Stimulated activated CD4-positive, alpha-beta T cell treated with anti-CD3 and anti-CD28 coated beads, Interleukin-4, amount 100 ng/mL, for 48 hours (primary cell): ENCODE measurements at regions not wholly inside any gene's neighbourhood (a gene's known extent, or its start where the extent isn't known, plus 50 kb on each side); places are given as distances from the start of the nearest gene placed in this dataset.

Source experiments
- DNase-seq, 2 donors: peaks; one replicate each; pipeline ENCODE4 v3.0.0-alpha.2; 2020; ENCODE audit warnings: low read depth in 2 of 2

DNA sequence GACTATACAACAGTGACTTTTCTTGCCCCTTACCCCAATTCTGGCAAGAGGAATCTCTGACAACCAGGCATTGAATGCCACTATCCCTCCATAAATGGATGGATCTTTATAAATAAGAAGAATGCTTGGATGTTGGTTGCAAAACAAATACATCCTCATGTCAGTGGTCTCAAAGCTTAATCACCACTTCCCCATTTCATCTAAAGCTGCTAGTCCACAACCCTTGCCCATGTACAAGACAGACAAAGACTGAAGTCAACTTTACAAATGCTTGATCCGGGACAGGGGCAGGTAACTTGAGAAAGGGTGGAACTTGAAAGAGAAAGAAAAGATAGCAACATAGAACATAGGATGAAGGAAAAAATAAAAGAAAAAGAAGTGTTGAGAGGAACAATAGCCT is 540.5 kb upstream of the NOX3 start:
- no peak for DNase-seq

DNA sequence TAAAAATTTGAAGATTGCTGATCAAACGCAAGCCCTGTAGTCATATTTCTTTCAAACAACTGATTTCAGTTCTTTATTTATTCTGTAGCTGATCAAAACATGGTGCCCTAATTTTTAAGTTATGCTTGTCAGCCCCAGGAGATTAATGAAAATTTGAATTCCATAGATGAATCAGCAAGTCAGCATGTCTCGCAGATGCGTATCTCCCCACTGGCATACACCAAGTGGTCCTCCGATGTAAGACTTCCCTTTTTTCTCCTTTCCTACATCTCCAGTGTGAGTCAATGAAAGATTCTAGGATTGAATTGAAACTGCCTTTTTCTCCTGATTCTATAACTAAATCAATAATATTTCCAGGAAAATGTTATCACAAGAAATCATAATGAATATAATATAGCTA is 539.6 kb upstream of the NOX3 start:
- no peak for DNase-seq

DNA sequence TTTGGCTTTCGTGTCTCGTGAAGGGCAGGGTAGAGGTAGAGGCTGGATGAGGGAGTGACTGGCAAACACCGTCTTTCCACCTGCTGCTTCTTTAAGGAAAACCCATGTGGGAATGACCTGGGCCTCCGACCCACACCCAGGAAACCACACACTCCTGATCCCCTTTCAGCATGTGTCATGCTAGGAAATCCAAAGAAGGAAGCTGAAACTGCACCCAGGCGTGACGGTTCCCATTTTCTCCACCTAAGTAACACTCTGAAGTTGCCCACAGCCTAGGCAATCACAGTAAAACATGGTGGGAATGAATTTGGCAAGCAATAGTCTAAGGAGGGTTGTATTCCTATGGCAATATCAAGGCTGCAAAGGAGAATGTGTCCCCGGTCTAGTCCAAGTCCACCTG is 538.4 kb upstream of the NOX3 start:
- no peak for DNase-seq

DNA sequence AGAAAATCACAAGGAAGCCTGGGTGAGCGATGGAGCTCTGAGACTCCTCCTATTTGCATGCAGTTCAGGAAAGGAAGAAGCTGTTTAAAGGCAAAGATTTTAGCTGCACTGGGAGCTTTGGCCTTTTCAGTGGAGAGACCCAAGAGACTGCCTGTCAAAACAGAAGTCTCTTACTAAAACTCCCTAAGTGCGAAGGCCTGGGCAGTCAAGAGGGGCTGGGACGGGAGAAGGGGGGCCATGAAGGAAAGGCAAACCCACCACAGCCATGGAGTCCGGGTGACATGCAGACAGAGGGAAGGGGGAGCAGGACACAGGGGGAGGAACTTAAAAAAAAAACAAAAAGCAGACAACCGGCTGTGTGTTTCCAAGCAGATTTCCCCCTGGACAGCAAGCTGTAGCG is 537.6 kb upstream of the NOX3 start:
- no peak for DNase-seq

DNA sequence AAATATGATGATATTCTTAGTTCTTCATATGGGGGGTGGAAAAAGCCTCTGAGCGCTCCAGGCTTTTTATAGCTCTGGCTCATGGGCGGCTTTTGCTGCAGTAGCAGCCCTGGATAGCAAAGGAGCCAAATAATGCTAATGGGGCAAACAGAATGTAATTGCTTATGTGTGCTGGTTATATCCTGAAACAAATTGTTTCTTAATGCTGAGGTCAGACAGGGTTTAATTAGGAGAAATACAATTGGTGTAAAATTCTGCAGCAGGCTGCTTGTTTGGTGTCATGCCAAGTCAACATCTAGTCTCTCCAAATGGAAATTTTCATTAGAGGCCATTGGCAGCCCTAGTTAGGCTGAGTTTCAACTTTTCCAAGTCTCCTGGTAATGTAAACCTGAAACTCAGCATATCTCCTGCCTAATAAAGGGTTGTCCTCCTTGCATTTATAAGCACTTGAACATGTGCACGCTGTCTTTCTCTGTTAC is 530.1 kb upstream of the NOX3 start:
- DNase-seq: no peak

DNA sequence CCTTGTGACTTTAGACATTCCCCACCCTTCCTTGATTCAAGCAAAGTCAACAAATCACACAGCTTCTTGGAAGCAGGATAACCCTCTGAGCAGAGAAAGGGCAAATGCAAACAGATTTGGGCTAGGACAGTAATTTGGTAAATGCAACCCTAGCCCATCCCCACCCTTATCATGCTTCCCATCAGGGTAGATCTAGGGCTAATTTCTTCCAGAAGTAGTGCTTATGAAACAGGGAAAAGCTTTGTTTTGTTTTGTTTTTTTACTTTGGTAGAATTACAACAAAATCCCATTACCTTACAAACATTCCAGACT is 525.1 kb upstream of the NOX3 start:
- DNase-seq: no peak

DNA sequence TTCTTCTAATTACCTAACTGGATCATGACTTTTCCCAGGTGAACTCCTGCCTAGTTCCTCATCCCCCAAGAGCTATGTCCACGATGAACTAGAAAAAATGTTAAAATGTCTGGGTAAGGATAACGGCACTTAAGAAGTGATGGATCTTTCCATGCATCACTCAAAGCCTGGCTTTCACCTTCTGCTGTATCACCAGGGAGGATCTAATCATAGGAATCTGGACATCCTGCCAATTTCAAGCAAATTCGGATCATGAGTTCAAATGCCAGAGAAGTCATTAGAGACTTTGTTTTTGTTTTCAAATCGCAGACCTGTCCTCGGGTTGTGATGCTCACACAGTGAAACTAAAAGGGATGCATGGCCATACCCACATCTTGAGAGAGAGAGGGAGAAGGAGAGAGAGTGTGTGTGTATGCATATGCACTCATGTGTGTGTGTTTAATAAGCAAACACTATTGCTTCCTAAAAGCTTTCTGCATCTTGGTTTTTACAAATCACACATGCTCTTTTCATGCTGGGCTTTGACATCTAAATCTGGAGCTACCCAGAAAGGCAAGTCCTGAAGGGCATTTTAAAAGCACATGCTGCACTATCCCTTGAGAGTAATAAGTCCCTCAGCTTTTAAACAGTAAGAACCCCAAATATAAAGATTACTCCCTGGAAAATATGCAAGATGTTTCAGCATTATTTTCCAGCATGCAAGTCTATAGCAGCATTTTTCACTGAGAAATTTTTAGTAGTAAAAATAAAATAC is 524.6 kb upstream of the NOX3 start:
- DNase-seq: no peak

DNA sequence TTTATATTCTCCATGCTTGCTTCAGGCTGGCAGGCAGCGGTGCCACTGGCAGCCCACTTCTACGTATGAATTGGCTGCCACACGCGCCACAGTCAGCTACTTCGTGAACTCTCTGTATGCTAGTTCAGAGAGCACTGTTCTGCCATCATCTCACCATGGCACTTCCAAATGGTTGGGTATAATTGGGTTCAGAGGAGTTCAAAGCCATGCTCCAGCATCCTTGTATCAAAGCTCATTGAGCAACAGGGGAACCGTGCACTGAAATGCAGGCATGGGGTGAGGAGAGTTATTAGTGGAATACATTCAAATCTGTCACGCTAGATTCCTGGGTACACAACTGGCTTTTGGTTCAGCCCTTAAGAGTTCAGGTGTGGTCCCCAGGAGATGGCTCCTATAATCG is 519.9 kb upstream of the NOX3 start:
- DNase-seq: no peak

DNA sequence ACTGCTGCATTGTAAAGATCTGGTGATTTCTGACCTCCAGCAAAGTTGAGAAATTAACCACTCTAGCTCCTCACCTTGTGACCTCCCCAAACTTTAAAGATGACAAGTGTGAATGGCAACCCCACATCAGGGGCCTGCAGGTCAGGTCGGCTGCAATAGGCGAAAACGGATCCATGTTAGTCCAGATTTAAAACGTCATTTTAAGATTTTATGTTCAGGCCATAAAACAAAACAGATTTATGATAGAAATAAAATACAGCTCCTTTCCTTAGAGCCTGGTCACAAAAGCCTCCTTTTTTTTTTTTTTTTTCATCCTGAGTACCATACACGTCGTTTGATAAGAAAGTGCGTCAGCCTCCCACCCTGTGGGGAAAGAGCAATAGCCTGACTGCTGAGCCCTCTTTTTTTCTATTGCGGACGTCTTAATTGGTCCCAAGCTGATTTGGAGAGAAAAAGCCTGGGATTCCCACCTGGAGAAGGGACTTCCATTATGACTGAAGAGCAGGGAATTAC is 519.2 kb upstream of the NOX3 start:
- no peak for DNase-seq

DNA sequence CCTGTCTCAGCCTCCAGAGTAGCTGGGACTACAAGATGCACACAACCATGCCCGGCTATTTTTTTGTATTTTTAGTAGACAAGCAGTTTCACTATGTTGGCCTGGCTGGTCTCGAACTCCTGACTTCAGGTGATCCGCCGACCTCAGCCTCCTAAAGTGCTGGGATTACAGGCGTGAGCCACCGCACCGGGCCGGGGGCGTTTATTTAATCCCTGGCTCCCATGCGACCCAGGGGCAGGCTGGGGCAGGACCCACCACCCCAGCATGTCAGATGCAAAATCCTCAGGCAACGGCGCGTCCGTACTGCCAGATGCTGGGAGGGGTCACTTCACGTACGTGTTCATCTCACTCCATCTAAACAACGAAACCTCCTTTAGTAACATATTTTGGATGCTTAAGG is 518.7 kb upstream of the NOX3 start:
- DNase-seq: no peak

DNA sequence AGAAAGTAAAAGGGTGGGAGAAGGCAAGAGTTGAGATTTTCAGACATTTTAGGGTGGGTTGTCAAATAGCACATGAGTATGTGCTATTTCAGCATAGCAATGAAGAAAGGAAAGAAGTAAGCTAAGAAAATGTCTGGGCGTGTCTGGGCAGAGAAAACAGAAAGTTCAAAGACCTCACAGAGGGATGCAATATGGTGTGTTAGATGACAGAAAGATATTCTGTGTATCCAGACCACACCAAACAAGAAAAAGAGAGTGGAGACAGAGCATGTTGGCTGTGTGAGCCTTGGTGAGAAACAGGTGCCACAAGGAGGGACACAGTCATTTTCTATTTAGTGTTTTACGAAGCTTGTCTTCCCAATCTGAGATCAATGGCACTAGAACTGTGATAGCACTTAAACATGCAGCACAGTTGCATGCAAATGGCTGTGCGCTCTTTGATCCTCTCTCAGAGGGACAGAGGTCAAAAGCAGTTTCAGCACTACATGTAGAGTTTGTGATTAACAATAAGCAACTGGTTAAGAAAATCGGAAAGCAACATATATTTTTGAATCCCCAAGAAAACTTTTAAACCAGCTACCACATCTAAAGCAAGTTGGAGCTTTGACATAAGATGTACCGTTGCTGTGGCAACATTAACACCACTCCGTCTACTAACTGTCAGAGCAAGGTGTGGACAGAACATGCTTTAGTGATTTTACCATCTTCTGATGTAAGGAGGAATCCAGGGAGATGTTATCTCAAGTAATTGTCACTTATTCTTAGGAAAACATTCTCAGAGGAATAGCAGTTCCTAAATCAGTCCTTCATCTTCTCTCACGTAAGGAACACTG is 515.5 kb upstream of the NOX3 start:
- DNase-seq: no peak

DNA sequence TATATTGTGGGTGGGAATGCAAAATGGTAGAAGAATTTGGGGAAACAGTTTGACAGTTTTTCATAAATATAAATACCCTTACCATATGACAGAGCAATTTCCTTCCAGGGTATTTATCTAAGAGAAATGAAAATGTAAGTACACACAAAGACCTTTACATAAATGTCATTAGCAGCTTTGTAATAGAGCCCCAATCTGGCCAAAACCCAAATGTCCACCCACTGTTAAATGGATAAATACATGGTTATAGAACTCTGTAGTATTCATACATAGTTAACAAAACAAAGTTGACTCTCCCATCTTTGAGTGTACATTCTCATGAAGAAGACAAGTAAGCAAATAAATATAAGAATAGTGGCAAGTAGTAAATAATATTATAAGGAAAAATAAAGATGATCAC is 514.8 kb upstream of the NOX3 start:
- DNase-seq: no peak

DNA sequence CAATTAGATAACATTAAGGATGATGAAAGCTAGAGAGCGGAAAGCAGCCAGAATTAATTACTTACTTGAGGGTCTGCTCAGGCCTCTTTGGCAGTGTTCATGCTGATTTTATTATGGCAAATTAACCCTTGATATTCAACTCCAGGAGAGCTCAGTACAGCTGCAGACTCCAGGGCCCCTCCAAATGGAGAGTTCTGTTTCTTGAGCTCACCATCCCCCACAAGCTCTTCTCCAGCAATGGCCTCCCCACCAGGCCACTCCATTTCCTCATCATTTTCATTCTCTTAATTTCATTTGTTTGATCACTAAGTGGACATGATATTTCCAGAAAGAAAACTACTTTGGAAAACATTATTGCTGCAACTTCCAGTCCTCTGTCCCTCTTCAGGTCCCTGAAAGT is 513.3 kb upstream of the NOX3 start:
- DNase-seq: no peak

DNA sequence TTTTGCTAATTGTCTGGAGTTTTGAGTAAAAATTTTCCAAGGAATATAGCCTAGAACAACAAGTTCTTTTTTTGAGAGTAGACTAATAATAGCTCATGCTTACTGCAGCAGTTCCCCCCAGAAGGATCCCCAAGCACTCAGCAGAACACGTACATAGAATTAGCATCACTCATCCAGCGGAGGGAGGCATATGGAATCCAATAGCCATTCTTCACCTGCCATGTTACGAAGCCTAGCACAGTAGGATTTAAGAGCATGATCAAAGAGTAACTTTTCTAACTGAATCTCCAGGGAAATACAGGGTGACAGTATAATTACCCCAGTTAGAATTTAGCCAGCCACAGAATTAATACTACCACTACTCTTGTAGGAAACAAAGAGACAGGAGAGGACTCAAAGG is 511.7 kb upstream of the NOX3 start:
- DNase-seq: no peak

DNA sequence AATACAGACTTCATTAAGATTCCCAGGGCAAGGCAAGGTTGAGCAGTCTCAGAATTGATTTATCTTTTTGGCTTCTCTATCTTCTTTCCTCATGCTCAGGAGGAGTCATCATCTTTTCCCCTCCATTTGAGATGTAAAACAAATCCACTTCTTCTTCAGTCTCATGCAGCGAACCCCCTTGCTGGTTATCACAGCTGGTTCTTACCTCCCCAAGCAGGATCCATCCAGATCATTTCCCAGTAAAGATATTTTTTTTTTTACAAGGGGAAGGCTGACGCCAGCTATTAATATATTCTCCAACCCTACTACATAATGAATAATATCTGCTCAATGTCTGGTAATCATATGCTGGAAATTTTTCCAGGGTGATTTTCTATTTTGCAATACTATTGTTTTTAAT is 508.9 kb upstream of the NOX3 start:
- DNase-seq: no peak

DNA sequence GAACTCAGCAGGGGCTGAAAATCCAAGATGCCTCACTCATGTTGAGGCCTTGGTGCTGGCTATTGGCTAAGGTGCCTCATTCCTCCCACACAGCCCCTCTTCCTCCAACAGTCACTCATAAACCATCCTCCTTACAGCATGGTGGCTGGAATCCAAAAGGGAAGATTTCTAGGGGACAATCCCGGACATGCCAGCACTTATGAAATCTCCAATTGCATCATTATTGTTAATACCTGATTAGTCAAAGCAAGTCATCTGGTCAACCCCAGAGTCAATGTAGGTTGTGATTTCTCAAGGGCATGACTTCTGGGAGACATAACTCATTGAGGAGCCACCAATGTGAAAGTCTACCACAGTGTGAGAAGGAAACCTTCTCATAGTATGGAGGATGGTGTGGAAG is 506.6 kb upstream of the NOX3 start:
- DNase-seq: no peak

DNA sequence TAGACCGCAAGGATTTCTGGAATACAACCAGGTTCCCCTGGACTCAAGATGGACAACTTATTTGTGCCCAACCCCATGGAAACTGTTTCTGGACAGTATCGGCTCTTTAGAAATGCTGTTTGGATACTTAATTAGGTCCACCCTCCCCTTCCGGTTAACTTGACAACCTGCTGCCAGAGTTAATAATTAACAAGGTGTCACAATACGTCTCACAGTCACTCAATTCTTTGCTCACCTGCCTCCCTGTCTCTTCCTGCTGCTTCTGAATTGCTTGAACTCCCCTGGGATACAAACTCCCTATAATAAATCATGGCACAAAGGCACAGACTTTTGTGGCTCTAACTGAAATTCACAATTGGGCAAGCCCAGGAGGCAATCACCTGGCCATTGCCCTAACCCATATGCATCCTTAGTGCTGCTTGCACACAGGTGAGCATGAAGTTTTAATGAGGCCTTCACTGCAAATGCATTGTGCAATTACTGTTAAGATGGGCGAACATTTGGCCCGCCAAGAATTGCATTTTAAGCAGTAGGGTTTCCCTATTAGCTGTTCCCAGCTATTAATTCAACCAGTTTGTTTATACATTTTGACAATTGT is 504.4 kb upstream of the NOX3 start:
- DNase-seq: no peak

DNA sequence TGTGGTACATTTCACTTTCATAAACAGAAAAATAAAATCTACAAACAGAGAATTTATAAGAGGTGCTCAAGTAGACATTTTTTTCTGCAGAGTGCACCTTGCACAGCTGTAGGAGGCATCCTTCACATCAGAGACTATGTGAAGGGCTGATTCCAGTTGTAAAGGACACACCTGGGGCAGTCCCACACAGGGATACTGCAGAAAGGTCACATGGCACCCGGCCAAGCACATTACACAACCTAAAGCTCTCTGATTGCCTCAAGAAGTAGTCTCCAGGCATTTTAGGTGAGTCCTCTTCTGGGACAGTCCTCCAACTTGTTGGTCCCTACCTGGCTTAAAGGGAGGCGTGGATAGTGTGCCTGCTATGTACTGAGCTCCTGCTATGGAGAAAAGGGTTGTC is 502.9 kb upstream of the NOX3 start:
- DNase-seq: no peak

DNA sequence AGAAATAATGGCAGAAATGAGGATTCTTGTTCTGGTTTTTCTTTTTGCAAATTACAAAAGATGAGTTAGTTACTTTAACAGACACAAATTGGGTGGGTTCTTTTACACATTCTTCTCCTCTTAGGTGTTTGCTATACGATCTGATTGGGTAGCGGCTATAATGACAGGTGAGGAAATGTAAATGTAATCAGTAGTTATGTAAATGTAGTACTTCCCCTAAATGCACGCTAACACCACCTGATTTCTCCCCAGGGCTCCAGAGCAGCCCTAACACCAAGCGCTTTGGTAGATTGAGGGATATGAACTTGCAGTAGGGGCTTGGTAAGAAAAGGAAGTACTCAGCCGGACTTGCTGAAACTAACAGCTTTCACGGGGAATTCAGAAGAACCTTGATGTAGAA is 499.4 kb upstream of the NOX3 start:
- no peak for DNase-seq

DNA sequence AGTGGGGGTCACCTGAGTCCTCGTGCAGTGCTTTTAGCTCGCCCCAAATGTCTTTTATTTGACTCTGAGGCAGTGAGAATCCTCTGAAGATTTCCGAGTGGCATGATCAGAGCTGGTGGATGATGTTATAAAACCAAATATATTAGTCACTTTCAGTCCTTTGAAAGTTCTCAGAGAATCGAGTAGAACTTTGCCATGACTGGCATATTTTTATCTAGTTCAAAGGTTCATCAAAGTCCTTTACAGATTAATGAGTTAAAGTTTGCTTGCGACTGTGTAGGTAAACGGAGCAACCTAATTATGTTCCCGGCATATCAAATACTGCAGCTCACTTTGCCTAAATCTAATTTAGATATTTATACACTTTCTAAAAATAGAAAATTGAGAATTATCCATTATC is 498.5 kb upstream of the NOX3 start:
- DNase-seq: no peak

DNA sequence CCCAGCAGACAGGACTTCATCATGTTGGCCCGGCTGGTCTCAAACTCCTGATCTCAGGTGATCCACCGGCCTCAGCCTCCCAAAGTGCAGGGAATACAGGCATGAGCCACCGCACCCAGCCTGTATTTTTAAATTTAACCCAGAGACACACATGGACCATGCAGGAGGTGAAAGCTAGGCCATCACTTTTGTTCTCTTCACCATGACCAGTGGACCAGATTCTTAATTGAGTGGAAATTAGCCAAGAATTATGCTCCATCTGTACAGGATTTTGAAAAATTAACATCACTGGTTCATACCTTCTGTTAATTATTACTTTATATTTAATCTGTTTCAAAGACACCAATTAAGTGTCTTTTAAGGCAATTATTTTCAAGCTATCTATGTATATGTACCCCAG is 493.6 kb upstream of the NOX3 start:
- DNase-seq: no peak

DNA sequence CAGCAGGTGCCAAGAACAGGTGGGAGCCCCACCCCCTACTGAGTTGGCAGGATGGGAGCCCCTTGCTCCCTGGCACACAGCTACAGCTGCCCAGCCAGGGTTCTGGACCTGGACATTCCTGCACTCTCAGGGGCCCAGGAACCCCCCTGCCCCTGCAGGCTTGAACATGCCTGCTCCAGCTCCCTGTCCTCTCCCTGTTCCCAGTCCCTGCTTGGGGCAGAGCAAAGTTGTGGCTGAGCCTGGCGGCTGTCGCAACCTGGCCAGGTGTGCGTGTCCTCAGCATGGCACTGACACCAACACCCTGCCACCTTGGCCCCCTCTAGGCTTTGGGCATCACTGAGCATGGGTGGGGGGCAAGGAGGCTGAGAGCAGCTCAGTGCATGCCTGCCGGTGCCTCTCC is 491.2 kb upstream of the NOX3 start:
- DNase-seq: no peak

DNA sequence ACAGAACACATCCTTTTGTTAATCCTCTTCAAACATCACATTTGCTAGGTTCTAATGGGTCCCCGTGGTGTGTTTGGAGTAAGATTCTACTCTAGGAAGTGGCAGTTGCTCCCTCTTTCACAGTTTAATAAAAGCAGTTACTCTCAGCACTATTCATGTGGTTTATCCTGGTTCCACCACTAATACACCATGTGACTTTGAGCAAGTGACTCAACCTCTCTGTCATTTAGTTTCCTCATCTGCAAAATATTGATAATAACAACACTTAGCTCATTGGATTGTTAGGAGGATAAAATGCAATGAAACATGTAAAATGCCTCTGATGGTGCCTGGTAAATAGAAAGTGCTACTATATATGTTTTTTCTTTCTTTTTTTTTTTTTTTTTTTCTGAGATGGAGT is 488.0 kb upstream of the NOX3 start:
- no peak for DNase-seq
